Osteoblast (primary cell): ENCODE measurements at regions not wholly inside any gene's neighbourhood (a gene's known extent, or its start where the extent isn't known, plus 50 kb on each side); places are given as distances from the start of the nearest gene placed in this dataset.

Experiments used
- DNase-seq: peaks from one replicate; pipeline ENCODE4 v3.0.0; 2011; ENCODE audit warnings: low spot score, mixed read lengths; ENCODE audit not compliant: insufficient read length; ENCODE audit errors: missing footprints
- H2AFZ ChIP-seq: 2 replicates; pipeline ENCODE4 v1.6.0; 2011; ENCODE audit warnings: mild to moderate bottlenecking, low read length
- H3K27ac ChIP-seq: 2 replicates; pipeline ENCODE4 v1.5.1; 2011; ENCODE audit warnings: mild to moderate bottlenecking, low read depth, low read length, moderate library complexity
- H3K27me3 ChIP-seq: 2 replicates; pipeline ENCODE4 v1.6.0; 2012; ENCODE audit warnings: mild to moderate bottlenecking, control low read depth, inconsistent platforms, low read length, moderate library complexity; ENCODE audit not compliant: insufficient read depth
- H3K36me3 ChIP-seq: 2 replicates; pipeline ENCODE4 v1.5.1; 2011; ENCODE audit warnings: mild to moderate bottlenecking, low read length, control low read depth, moderate library complexity; ENCODE audit not compliant: insufficient read depth
- H3K4me1 ChIP-seq: 2 replicates; pipeline ENCODE4 v1.5.1; 2011; ENCODE audit warnings: mild to moderate bottlenecking, low read length, control low read depth, moderate library complexity; ENCODE audit not compliant: insufficient read depth
- H3K4me2 ChIP-seq: 2 replicates; pipeline ENCODE4 v1.6.0; 2011; ENCODE audit warnings: mild to moderate bottlenecking, low read length; ENCODE audit not compliant: insufficient read depth
- H3K4me3 ChIP-seq: fragments of 200-600 bp; sonication (generic); 3 replicates; pipeline ENCODE4 v1.5.1; 2012; ENCODE audit warnings: mild to moderate bottlenecking, low read length, inconsistent platforms; ENCODE audit not compliant: insufficient read depth
- H3K79me2 ChIP-seq: 2 replicates; pipeline ENCODE4 v1.6.0; 2012; ENCODE audit warnings: mild to moderate bottlenecking, low read length, control low read depth, inconsistent platforms; ENCODE audit not compliant: insufficient read depth
- H3K9me3 ChIP-seq: 2 replicates; pipeline ENCODE4 v1.5.1; 2011; ENCODE audit warnings: low read depth, low read length, control low read depth
- H4K20me1 ChIP-seq: 2 replicates; pipeline ENCODE4 v1.6.0; 2012; ENCODE audit warnings: mild to moderate bottlenecking, low read length, control low read depth; ENCODE audit not compliant: insufficient read depth
- TF ChIP-seq, protein P1 (sequence below): IDR thresholded peaks from 2 replicates; pipeline ENCODE4 v1.5.1; 2011; ENCODE audit warnings: mild to moderate bottlenecking, low read depth, low read length, moderate library complexity; ENCODE audit errors: extremely low read depth

DNA sequence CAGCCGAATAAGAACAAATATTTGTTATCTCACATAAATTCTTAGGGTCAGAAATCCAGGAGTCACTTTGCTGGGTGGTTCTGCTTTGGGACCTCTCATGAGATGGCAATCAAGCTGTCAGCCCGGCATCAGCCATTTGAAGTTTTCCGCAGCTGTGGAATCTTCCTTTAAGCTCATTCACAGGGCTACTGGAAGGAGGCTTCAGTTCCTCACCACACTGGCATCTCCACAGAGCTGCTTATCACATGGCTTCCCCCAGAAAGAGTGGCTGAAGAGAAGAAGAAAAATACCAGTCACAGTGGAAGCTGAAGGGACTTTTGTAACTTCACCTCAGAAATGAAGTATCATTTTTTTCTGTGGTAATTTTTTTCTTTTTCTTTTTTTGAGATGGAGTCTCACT is 267.7 kb downstream of the CHL1 start:
- H3K4me1 ChIP-seq: no peaks in the 10 kb centered on the region
- DNase-seq: no peak
- TF ChIP-seq, protein P1, sequence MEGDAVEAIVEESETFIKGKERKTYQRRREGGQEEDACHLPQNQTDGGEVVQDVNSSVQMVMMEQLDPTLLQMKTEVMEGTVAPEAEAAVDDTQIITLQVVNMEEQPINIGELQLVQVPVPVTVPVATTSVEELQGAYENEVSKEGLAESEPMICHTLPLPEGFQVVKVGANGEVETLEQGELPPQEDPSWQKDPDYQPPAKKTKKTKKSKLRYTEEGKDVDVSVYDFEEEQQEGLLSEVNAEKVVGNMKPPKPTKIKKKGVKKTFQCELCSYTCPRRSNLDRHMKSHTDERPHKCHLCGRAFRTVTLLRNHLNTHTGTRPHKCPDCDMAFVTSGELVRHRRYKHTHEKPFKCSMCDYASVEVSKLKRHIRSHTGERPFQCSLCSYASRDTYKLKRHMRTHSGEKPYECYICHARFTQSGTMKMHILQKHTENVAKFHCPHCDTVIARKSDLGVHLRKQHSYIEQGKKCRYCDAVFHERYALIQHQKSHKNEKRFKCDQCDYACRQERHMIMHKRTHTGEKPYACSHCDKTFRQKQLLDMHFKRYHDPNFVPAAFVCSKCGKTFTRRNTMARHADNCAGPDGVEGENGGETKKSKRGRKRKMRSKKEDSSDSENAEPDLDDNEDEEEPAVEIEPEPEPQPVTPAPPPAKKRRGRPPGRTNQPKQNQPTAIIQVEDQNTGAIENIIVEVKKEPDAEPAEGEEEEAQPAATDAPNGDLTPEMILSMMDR: no peak
- no peaks in the 10 kb centered on the region for H3K79me2 ChIP-seq
- H4K20me1 ChIP-seq: no peaks in the 10 kb centered on the region
- no peak overlapping the region for H3K27ac ChIP-seq
- no peak overlapping the region for H2AFZ ChIP-seq
- no peaks in the 10 kb centered on the region for H3K9me3 ChIP-seq
- H3K4me2 ChIP-seq: no peak overlapping the region
- no peaks in the 10 kb centered on the region for H3K36me3 ChIP-seq
- H3K27me3 ChIP-seq: no peaks in the 10 kb centered on the region
- H3K4me3 ChIP-seq: no peak overlapping the region

DNA sequence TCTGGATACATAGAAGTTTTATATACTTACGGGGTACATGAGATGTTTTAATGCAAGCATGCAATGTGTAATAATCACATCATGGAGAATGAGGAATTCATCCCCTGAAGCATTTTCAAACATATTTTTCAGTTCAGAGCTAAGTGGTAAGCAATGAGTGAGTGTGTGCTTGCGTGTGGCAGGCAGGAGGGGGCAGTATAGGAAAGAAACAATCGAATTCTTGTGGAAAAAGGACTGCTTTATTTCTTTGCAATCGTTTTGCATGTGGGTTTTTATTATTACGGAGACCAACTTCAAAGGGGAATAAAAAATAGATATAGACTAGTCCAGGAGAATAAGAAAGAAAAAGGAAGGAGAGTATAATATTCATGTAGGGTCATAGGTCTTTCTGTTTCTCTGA is 271.6 kb downstream of the CHL1 start:
- Histone ChIP-seq H4K20me1 (no peaks in the 10 kb centered on the region), H3K4me2 (no peak overlapping the region), H3K27ac (no peak overlapping the region), H3K9me3 (no peaks in the 10 kb centered on the region), H3K79me2 (no peaks in the 10 kb centered on the region), H3K27me3 (no peaks in the 10 kb centered on the region), H3K4me3 (no peak overlapping the region), H2AFZ (no peak overlapping the region), H3K4me1 (no peaks in the 10 kb centered on the region), H3K36me3 (no peaks in the 10 kb centered on the region)
- TF ChIP-seq, protein P1: no peak
- DNase-seq: no peak

DNA sequence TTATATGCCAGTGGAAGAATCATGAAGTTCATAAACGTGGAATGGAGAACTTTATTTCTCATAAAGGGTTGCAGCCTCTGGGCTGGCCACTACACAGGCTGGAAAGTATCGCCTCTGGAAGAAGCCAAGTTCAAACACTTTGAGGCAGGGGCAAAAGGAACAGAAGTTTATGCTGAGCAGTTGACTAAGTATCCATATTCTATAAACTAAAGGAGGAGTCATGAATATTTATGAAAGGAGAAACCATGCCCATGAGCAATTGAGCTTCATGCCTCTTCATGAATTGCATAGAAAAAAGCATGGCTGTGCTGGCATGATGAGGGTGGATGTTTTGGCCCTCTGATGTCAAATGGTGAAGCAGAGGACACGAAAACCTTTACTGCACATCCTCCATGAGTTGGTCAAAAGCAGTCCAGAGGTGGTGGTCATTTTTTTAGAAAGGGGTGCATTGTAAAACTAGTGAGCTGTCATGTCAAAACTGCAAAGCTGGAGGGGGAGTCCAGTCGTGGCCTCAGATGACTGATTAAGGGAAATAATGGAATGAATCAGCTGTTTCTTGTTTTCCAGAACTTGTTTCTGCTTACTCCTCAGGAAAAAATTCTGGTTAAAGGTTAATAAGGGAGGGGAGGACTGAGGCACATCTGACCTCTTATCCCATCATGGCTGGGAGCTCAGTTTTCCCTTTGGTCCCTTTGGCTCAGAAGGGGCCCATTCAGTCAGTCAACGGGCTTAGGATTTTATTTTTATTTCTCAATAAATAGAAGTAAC is 276.7 kb downstream of the CHL1 start:
- H3K79me2 ChIP-seq: no peaks in the 10 kb centered on the region
- H3K27ac ChIP-seq: no peak overlapping the region
- no peak for DNase-seq
- H3K36me3 ChIP-seq: no peaks in the 10 kb centered on the region
- H3K4me1 ChIP-seq: no peaks in the 10 kb centered on the region
- peaks cover 3% of the 10 kb centered on the region for H3K9me3 ChIP-seq
- H3K4me3 ChIP-seq: no peak overlapping the region
- H2AFZ ChIP-seq: no peak overlapping the region
- H3K27me3 ChIP-seq: no peaks in the 10 kb centered on the region
- TF ChIP-seq, protein P1: no peak
- H4K20me1 ChIP-seq: no peaks in the 10 kb centered on the region
- no peak overlapping the region for H3K4me2 ChIP-seq

DNA sequence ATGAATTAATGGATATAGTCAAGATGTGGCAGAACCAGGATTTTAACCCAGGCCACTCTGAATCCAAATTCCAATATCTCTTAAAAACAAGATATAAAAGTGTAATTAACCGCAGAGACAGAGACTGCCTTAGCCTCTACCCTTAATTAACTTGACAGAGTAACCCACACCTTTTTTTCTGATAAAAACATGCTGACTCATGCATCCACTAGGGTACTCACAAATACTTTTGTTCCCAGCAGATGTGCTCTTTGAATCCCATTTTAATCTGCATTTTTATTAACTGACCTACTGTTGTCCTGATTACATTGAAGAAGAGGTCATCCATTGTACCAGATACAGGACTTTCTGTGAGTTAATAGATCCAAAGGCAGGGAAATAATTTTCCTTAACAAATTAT is 278.3 kb downstream of the CHL1 start:
- Histone ChIP-seq H4K20me1 (no peaks in the 10 kb centered on the region), H2AFZ (no peak overlapping the region), H3K4me2 (no peak overlapping the region), H3K9me3 (peaks cover 3% of the 10 kb centered on the region), H3K27ac (no peak overlapping the region), H3K4me3 (no peak overlapping the region), H3K36me3 (no peaks in the 10 kb centered on the region), H3K27me3 (no peaks in the 10 kb centered on the region), H3K79me2 (no peaks in the 10 kb centered on the region), H3K4me1 (no peaks in the 10 kb centered on the region)
- TF ChIP-seq, protein P1: no peak
- DNase-seq: no peak
